ENCODE measurements at regions not wholly inside any gene's neighbourhood (a gene's known extent, or its start where the extent isn't known, plus 50 kb on each side); places are given as distances from the start of the nearest gene placed in this dataset.

- H3K4me3 ChIP-seq (ENCODE audit: low read depth, low read length) = no peak overlapping the region
These were observed 197.7 kb upstream of the DUSP10 start for GRCh38 chr1:221939607-221940006.

- H3K4me3 ChIP-seq (ENCODE audit: low read depth, low read length) = no peak overlapping the region
These were observed 195.5 kb upstream of the DUSP10 start for GRCh38 chr1:221937155-221937953.

DNA sequence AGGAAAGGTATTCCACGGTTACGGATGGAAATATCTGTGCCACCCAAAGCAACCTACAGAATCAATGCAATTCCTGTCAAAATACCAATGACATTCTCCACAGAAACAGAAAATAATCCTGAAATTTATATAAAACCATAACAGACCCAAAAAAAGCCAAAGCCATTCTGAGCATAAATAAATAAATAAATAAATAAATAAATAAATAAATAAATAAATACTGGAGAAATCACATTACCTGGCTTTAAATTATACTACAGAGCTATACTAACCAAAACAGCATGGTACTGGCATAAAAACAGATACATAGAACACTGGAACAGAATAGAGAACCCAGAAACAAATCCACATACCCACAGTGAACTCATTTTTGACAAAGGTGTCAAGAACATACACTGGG is 191.9 kb upstream of the DUSP10 start:
- H3K4me3 ChIP-seq (ENCODE audit: low read depth, low read length) = no peak overlapping the region

- H3K4me3 ChIP-seq (ENCODE audit: low read depth, low read length) = no peak overlapping the region
These were observed 184.6 kb upstream of the DUSP10 start for GRCh38 chr1:221926441-221926840.

GRCh38 chr1:221925947-221926346 is 184.1 kb upstream of the DUSP10 start:
- H3K4me3 ChIP-seq (ENCODE audit: low read depth, low read length) = no peak overlapping the region

DNA sequence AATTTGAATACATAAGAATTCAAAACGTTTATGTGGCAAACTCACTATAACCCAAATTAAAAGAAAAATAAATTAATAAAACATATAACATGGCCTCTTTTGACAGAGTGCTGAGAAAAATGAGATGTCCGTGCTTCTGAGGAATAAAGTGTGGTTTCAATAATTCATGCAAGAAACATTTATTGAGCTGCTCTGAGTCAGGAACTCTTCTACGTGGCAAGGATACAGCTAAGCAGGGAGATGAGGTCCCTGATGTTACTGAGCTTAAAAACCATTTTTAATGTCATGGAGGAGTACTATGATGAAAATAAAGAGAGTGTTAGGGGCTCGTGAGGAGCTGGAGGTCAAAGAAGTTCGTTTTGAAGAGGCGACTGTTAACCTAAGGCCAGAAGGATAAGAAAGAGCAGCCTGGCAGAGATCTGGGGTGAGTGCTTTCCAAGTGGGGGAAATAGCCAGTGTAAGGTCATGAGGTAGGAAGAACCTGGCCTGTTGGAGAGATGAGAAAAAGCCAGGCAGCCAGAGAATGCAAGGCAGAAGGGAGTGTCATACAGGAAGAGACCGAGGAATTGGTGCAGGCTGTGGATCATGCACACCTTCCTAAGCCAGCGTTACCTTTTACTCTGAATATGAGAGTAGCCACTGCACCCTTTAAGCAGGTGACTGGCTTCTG is 182.2 kb upstream of the DUSP10 start:
- H3K4me3 ChIP-seq (ENCODE audit: low read depth, low read length) = no peak overlapping the region

- H3K4me3 ChIP-seq (ENCODE audit: low read depth, low read length) = no peak overlapping the region
These were observed 180.0 kb upstream of the DUSP10 start for GRCh38 chr1:221921936-221922335.

- no peak overlapping the region for H3K4me3 ChIP-seq (ENCODE audit: low read depth, low read length)
These were observed 177.9 kb upstream of the DUSP10 start for GRCh38 chr1:221919743-221920142.

- H3K4me3 ChIP-seq (ENCODE audit: low read depth, low read length) = no peak overlapping the region
These were observed 177.5 kb upstream of the DUSP10 start for GRCh38 chr1:221919341-221919740.

- no peak overlapping the region for H3K4me3 ChIP-seq (ENCODE audit: low read depth, low read length)
These were observed 174.3 kb upstream of the DUSP10 start for GRCh38 chr1:221916176-221916575.

DNA sequence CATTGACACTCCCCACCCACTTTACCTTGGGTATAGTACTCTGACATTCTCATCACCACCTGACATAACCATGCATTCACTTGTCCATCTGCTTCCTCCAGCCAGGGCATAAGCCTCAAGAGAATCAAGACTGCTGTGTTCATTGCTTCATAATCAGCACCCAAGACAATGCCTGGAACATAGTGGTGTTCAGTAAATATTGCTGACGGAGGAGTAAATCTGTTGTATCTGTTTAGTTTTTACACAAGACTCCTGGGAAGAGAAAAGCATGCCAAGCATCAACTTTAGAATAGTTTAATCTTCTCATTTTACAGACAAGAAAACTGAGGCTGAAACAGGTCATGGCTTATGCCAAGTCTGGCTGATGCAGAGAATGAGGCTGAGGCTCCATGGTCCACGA is 173.9 kb upstream of the DUSP10 start:
- no peak overlapping the region for H3K4me3 ChIP-seq (ENCODE audit: low read depth, low read length)

DNA sequence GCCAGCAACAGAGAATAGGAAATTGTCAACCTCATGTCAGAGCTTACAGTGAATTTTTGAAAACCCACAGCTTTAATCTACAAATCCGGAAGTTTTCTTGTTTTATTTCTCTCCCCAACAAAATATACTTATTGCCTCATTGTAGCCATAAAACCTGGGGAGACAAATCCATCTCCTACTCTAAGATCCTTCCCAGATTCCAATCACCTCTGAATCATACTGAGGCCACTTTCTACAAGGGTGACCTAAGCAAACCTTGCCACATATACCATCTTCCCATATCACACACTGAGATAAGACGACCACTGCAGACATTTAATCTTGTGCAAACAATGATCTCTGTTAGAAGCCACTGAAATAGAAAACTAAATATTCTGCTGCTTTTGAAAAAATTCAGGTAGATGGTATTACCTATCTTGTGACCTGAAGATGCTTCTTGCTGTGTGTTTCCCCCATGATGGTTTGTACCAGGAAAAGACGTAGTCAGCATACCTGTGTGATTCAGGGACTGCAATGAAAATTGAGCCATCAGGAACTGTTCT is 171.5 kb upstream of the DUSP10 start:
- no peak overlapping the region for H3K4me3 ChIP-seq (ENCODE audit: low read depth, low read length)

DNA sequence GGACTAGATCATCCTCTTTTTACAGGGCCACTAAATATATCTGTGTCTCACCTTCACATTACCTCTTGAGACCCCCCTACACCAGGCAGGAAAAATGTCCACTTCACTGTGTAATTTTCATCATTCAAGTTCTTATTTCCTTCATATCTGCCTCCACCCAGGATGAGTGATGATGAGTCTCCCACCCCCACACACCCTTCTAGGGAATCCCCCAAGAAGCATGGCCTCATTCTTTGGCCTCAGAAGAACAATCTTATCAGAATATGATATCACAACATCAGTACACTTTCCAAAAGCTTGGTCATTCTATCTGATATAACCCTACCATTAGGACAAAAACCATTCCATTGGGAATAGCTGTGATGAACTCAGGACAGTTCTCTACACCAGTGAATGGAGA is 170.3 kb upstream of the DUSP10 start:
- H3K4me3 ChIP-seq (ENCODE audit: low read depth, low read length) = no peak overlapping the region

DNA sequence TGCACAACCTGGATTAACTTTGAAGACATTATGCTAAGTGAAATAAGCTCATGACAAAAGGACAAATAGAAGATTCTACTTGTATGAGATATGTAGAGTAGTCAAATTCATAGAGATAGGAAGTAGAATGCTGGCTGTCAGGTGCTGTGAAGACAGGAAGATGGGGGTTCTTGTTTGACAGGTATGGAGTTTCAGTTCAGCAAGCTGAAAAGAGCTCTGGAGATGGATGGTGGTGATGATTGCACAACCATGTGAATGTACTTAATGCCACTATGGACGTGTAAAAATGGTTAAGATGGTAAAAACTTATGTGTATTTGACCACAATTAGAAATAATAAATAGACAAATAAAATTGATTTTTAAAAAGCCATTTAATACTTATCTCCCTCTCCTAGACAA is 169.8 kb upstream of the DUSP10 start:
- H3K4me3 ChIP-seq (ENCODE audit: low read depth, low read length) = no peak overlapping the region

DNA sequence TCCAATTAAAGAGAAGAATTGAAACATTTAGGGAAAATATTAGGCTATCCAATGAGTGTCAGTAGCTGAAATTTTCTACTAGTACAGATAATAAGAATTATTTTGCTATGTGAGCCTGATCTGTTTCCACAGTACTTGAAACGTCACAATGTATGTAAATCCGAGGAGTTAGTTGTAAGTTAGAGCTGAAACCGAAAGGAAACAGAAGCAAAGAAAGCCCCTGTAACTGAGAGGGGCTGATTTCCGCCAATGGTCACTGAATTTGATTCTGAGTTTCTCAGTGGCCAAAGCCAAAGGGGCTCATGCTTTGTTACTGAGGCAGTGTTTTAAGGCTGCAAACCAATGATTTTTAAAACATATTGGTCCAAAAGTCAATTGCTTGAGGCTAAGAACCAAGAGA is 168.3 kb upstream of the DUSP10 start:
- no peak overlapping the region for H3K4me3 ChIP-seq (ENCODE audit: low read depth, low read length)

- no peak overlapping the region for H3K4me3 ChIP-seq (ENCODE audit: low read depth, low read length)
These were observed 166.7 kb upstream of the DUSP10 start for GRCh38 chr1:221908573-221908972.

DNA sequence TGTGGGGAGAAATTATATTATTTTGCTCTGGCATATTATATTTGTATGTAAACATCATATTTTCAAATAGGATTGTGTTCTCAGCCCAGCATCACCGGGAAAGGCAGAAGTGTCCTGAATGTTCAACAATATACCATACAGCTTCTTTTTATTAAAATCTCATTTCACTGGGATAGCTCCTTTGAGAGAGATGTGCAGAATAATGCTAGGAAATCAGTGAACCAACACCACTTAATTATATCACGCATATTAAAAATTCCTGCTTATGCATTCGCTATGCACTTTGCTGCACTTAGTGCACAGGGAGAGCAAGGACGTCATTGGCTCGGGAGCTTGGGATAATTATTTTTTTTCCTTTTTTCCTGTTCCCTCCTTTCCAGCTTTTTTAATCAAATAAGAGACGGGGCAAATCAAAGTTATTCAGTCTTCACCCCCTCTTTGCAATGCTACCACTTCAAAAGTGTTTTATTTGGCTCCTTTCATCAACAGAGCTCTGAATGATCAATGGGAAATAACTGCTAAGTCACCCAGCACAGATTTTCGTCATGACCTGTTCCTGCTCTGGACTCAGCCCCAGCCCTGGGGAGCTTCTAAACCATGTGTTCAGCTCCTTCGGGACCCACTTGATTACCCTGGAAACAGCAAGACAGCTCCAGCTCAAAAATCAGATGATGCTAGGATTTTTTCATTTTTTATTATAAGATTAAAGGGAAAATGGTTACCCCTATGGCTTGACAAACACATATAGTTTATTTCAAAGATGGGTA is 165.5 kb upstream of the DUSP10 start:
- no peak overlapping the region for H3K4me3 ChIP-seq (ENCODE audit: low read depth, low read length)

GRCh38 chr1:221905802-221906201 is 163.9 kb upstream of the DUSP10 start:
- H3K4me3 ChIP-seq (ENCODE audit: low read depth, low read length) = no peak overlapping the region

GRCh38 chr1:221904319-221904718 is 162.4 kb upstream of the DUSP10 start:
- no peak overlapping the region for H3K4me3 ChIP-seq (ENCODE audit: low read depth, low read length)

GRCh38 chr1:221903594-221903993 is 161.7 kb upstream of the DUSP10 start:
- H3K4me3 ChIP-seq (ENCODE audit: low read depth, low read length) = no peak overlapping the region

- H3K4me3 ChIP-seq (ENCODE audit: low read depth, low read length) = no peak overlapping the region
These were observed 161.1 kb upstream of the DUSP10 start for GRCh38 chr1:221902961-221903360.

GRCh38 chr1:221900678-221901077 is 158.8 kb upstream of the DUSP10 start:
- H3K4me3 ChIP-seq (ENCODE audit: low read depth, low read length) = no peak overlapping the region

All from iPS-11a (cell line).